ENCODE measurements at regions not wholly inside any gene's neighbourhood (a gene's known extent, or its start where the extent isn't known, plus 50 kb on each side); places are given as distances from the start of the nearest gene placed in this dataset.
"Not testable (repeated sequence)": the region's sequence is repeated elsewhere in the genome, so short reads cannot be mapped to it uniquely, and the experiment has no call there.

DNA sequence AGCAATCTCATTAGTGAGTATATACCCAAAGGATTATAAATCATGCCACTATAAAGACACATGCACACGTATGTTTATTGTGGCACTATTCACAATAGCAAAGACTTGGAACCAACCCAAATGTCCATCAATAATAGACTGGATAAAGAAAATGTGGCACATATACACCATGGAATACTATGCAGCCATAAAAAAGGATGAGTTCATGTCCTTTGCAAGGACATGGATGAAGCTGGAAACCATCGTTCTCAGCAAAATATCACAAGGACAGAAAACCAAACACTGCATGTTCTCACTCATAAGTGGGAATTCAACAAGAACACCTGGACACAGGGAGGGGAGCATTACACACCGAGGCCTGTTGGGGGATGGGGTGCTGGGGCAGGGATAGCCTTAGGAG lies 252.9 kb upstream of the MSX2 start:
- H3K27ac Mint-ChIP-seq, H3K36me3 Mint-ChIP-seq, H3K27me3 Mint-ChIP-seq, H3K4me1 Mint-ChIP-seq, H3K4me3 Mint-ChIP-seq: not testable (repeated sequence)
- peaks cover 21% of the 10 kb centered on the region for H3K9me3 Mint-ChIP-seq

GRCh38 chr5:174472956-174473355 lies 251.4 kb upstream of the MSX2 start:
- Mint-ChIP-seq H3K27me3 (no peaks in the 10 kb centered on the region), H3K4me1 (no peaks in the 10 kb centered on the region), H3K36me3 (peaks cover 1% of the 10 kb centered on the region), H3K4me3 (no peak overlapping the region), H3K27ac (no peak overlapping the region), H3K9me3 (peaks cover 21% of the 10 kb centered on the region)

GRCh38 chr5:174476001-174476400 lies 248.4 kb upstream of the MSX2 start:
- H3K36me3 Mint-ChIP-seq, H3K27me3 Mint-ChIP-seq, H3K4me1 Mint-ChIP-seq, H3K4me3 Mint-ChIP-seq, H3K27ac Mint-ChIP-seq: not testable (repeated sequence)
- peaks cover 14% of the 10 kb centered on the region for H3K9me3 Mint-ChIP-seq

DNA sequence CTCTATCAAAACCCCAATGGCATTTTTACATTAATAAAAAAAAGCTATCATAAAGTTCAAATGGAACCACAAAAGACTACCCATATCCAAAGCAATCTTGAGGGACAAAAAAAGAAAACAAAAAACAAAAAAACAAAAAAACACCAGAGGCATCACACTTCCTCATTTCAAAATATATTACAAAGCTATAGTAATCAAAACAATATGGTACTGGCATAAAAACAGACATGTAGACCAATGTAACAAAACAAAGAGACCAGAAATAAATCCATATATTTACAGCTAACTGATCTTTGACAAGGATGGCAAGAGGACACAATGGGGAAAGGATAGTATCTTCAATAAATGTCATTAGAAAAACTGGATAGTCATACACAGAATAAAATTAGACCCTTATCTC lies 245.1 kb upstream of the MSX2 start:
- Mint-ChIP-seq H3K4me1 (no peaks in the 10 kb centered on the region), H3K27ac (no peak overlapping the region), H3K9me3 (peaks cover 12% of the 10 kb centered on the region), H3K4me3 (no peak overlapping the region), H3K36me3 (no peaks in the 10 kb centered on the region), H3K27me3 (peaks cover 3% of the 10 kb centered on the region)

DNA sequence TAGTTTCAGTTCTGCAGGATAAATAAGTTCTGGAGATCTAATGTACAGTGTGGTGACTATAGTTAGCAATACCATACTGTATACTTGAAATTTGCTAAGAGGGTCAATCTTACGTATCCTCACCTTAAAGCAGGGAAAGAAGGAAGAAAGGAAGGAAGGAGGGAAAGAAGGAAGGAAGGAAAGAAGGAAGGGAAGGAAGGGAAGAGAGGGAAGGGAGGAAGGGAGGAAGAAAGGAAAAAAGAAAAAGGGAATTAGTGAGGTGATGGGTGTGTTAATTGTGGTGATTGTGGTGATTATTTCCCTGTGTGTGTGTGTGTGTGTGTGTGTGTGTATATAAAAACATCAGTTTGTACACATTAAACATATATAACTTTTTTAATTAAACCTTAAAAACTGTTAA lies 242.6 kb upstream of the MSX2 start:
- Mint-ChIP-seq H3K36me3 (no peaks in the 10 kb centered on the region), H3K4me3 (no peak overlapping the region), H3K27me3 (peaks cover 3% of the 10 kb centered on the region), H3K9me3 (no peaks in the 10 kb centered on the region), H3K27ac (no peak overlapping the region), H3K4me1 (no peaks in the 10 kb centered on the region)

- H3K27me3 Mint-ChIP-seq = peaks cover 3% of the 10 kb centered on the region
- no peak overlapping the region for H3K27ac Mint-ChIP-seq
- no peak overlapping the region for H3K4me3 Mint-ChIP-seq
- no peaks in the 10 kb centered on the region for H3K9me3 Mint-ChIP-seq
- H3K4me1 Mint-ChIP-seq = no peaks in the 10 kb centered on the region
- H3K36me3 Mint-ChIP-seq = no peaks in the 10 kb centered on the region
These were observed 241.8 kb upstream of the MSX2 start for GRCh38 chr5:174482607-174483024.

- Mint-ChIP-seq H3K9me3 (no peaks in the 10 kb centered on the region), H3K27ac (no peak overlapping the region), H3K27me3 (peaks cover 3% of the 10 kb centered on the region), H3K4me3 (no peak overlapping the region), H3K4me1 (no peaks in the 10 kb centered on the region), H3K36me3 (no peaks in the 10 kb centered on the region)
These were observed 241.0 kb upstream of the MSX2 start for GRCh38 chr5:174483411-174483810.

- Mint-ChIP-seq H3K4me1 (no peaks in the 10 kb centered on the region), H3K4me3 (no peak overlapping the region), H3K36me3 (no peaks in the 10 kb centered on the region), H3K27me3 (no peaks in the 10 kb centered on the region), H3K9me3 (no peaks in the 10 kb centered on the region), H3K27ac (no peak overlapping the region)
These were observed 235.2 kb upstream of the MSX2 start for GRCh38 chr5:174489215-174489614.

DNA sequence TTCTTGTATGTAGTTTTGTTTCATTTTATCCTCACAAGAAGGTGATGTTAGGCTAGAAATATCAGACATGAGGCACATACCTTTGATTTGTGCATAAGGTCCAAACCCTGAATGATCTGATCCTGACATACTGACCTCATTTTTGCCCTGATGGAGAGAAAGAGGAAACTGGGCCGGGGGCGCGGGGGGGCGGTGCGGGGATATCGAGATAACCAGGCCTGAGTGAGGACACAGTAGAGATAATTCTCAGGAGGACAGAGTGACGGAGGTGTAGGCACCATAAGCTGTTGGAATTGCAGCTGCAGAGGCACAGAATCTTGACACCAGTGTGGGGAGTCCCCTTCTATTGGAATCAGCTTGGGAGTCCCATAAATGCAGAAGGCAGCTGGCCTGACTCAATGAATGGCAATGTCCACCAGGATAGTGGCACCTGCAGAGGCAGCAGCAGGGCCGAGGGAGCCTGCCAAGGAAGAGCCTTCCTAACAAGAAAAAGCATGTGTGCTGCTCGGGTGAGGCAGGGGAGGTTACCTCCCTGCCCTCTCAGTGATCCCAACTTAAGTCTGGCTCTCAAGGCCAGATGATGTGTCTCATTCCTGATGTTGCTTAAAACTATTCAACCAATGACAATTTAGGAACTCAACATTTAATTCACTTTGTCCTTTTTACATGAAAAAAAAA lies 234.3 kb upstream of the MSX2 start:
- H3K4me3 Mint-ChIP-seq = no peak overlapping the region
- H3K36me3 Mint-ChIP-seq = no peaks in the 10 kb centered on the region
- H3K9me3 Mint-ChIP-seq = no peaks in the 10 kb centered on the region
- no peaks in the 10 kb centered on the region for H3K4me1 Mint-ChIP-seq
- H3K27ac Mint-ChIP-seq = no peak overlapping the region
- no peaks in the 10 kb centered on the region for H3K27me3 Mint-ChIP-seq

GRCh38 chr5:174490728-174491127 lies 233.7 kb upstream of the MSX2 start:
- Mint-ChIP-seq H3K27ac (no peak overlapping the region), H3K4me1 (no peaks in the 10 kb centered on the region), H3K9me3 (no peaks in the 10 kb centered on the region), H3K36me3 (no peaks in the 10 kb centered on the region), H3K27me3 (no peaks in the 10 kb centered on the region), H3K4me3 (no peak overlapping the region)

DNA sequence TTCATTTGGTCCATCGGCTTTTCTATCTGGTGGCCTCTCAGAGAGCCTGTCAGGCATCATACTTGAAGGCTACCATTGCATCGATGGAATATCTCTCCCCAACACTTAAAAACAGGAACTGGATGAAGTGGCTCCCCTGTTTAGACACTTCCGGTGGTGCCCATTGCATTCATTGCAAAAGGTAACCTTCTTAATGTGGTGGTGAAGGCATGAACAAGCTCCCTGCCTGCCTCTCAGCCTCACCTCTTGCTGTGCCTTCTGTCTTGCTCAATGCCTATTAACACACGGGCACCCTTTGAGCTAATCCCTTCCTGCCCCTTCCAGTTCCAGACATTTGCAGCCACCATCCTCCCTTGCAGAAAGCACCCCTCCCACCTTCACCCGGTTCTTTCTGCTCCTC lies 233.1 kb upstream of the MSX2 start:
- no peaks in the 10 kb centered on the region for H3K9me3 Mint-ChIP-seq
- no peaks in the 10 kb centered on the region for H3K36me3 Mint-ChIP-seq
- no peaks in the 10 kb centered on the region for H3K4me1 Mint-ChIP-seq
- H3K4me3 Mint-ChIP-seq = no peak overlapping the region
- H3K27ac Mint-ChIP-seq = no peak overlapping the region
- no peaks in the 10 kb centered on the region for H3K27me3 Mint-ChIP-seq

DNA sequence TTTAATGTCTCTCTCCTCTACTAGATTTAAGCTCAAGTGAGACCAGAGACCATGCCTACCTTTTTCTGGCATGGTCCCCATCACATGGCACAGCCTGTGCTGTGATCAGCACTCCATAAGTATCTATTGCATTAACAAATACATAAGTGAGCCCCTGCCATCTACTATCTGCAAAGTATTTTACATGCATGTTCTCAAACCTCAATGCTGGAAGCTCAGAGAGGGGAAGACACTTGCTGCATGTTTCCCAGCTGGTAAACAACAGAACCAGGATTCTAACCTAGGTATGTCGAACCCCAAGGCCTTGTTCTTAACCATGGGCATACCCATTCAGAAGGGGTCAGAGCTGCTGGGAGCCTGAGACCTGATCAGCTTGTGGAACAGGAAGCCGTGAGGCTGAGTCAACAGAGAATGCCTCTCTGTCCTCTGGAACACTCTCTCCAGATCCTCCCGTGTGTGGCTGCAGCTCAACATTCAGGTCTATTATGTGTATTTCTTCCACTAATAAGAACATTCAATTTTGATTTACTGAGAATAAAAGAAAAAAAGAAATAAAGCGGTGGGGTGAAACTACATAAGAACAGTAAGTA lies 232.5 kb upstream of the MSX2 start:
- H3K36me3 Mint-ChIP-seq = no peaks in the 10 kb centered on the region
- H3K9me3 Mint-ChIP-seq = no peaks in the 10 kb centered on the region
- H3K4me3 Mint-ChIP-seq = no peak overlapping the region
- no peaks in the 10 kb centered on the region for H3K27me3 Mint-ChIP-seq
- H3K27ac Mint-ChIP-seq = no peak overlapping the region
- H3K4me1 Mint-ChIP-seq = no peaks in the 10 kb centered on the region

- Mint-ChIP-seq H3K36me3 (no peaks in the 10 kb centered on the region), H3K4me3 (no peak overlapping the region), H3K27me3 (no peaks in the 10 kb centered on the region), H3K27ac (no peak overlapping the region), H3K9me3 (peaks cover 13% of the 10 kb centered on the region), H3K4me1 (no peaks in the 10 kb centered on the region)
These were observed 230.9 kb upstream of the MSX2 start for GRCh38 chr5:174493530-174493929.

- not testable (repeated sequence) for H3K4me3 Mint-ChIP-seq, H3K27me3 Mint-ChIP-seq
These were observed 226.4 kb upstream of the MSX2 start for GRCh38 chr5:174497939-174498338.

DNA sequence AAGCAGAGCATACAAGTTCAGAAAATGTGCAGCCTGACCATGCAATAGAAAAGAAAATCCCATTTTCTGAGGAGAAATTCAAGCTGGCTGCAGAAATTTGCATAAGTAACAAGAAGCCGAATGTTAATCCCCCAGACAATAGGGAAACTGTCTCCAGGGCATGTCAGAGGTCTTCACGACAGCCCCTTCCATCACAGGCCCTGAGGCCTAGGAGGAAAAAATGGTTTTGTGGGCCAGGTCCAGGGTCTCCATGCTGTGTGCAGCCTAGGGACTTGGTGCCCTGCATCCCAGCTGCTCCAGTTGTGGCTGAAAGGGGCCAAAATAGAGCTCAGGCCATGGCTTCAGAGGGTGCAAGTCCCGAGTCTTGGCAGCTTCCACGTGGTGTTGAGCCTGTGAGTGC lies 225.8 kb upstream of the MSX2 start:
- H3K36me3 Mint-ChIP-seq, H3K4me3 Mint-ChIP-seq, H3K27ac Mint-ChIP-seq, H3K27me3 Mint-ChIP-seq, H3K4me1 Mint-ChIP-seq: not testable (repeated sequence)
- peaks cover 24% of the 10 kb centered on the region for H3K9me3 Mint-ChIP-seq

More at GRCh38 chr5:174497939-174498338, 226.4 kb upstream of the MSX2 start:
- H3K9me3 Mint-ChIP-seq = peaks cover 24% of the 10 kb centered on the region
- not testable (repeated sequence) for H3K36me3 Mint-ChIP-seq, H3K4me1 Mint-ChIP-seq, H3K27ac Mint-ChIP-seq

- Mint-ChIP-seq H3K4me3 (no peak overlapping the region), H3K27ac (no peak overlapping the region), H3K27me3 (no peaks in the 10 kb centered on the region), H3K36me3 (no peaks in the 10 kb centered on the region), H3K9me3 (peaks cover 24% of the 10 kb centered on the region), H3K4me1 (no peaks in the 10 kb centered on the region)
These were observed 223.7 kb upstream of the MSX2 start for GRCh38 chr5:174500636-174501035.

All from activated naive CD4-positive, alpha-beta T cell treated with anti-CD3 and anti-CD28 coated beads, Interleukin-2, amount 50 U/mL, for 24 hours (primary cell).